GM18858 (cell line): ENCODE measurements at regions not wholly inside any gene's neighbourhood (a gene's known extent, or its start where the extent isn't known, plus 50 kb on each side); places are given as distances from the start of the nearest gene placed in this dataset.
"Not testable (repeated sequence)": the region's sequence is repeated elsewhere in the genome, so short reads cannot be mapped to it uniquely, and the experiment has no call there.

ENCODE experiments used
- ATAC-seq: cut with Tn5 transposase; IDR thresholded peaks from one replicate; pipeline ENCODE4 v1.9.1; 2021; ENCODE audit not compliant: unreplicated experiment

DNA sequence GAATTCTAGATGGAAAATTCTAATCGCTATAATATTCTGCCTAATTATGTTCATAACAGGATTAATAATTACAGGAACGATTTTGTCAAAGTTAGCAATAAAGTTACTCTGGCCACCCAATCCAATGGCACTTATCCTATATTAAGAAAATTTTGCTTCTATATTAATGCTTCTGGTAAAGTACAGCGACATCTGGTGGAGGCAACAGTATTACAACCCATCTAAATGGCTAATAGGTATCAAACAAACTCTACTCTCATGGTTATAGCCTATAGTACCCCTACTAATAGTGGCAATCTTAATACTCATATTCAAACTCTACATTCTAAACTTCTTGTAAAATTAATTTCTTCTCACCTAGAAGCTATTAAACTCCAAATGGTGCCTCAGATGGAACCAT is 1084.7 kb upstream of the LRRTM1 start:
- ATAC-seq, result no peak

DNA sequence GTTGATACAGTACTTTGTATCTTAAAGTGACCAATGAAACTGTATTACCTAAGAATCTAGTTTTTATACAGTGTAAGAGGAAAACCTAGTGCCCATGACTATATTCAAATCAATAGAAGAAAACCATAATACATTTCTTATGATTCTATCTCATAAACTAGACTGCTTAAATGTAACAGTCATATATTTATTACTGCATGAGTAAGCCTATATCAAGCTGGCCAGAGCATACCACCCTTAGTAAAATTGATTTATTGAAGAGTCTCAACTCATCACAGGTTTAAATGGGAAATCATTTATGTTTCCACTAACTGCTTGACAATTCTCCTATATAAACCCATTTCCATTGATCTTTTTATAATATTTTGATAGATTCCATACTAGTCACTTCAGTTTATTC is 1059.2 kb upstream of the LRRTM1 start:
- no peak for ATAC-seq

- not testable (repeated sequence) for ATAC-seq
Observed at GRCh38 chr2:81362468-81362867, 1057.9 kb upstream of the LRRTM1 start.

GRCh38 chr2:81355436-81355835 is 1050.9 kb upstream of the LRRTM1 start:
- ATAC-seq, result no peak

GRCh38 chr2:81334046-81334445 is 1029.5 kb upstream of the LRRTM1 start:
- ATAC-seq, result no peak

DNA sequence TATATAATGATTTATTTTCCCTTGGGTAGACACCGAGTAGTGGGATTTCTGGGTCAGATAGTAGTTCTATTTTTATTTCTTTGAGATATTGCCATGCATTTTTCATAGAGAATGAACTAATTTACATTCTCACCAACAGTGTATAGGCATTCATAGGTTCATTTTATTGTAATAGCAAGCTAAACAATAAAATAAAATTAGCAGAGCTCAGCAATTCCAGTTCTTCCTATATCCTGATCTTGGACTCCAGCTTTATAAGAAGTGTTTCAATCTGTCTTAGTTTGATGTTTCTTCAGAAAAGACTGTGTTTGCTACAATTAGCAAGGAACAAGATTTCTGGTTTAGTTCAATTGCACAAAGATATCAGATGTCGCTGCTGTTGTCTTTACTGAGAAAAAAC is 1024.4 kb upstream of the LRRTM1 start:
- no peak for ATAC-seq

DNA sequence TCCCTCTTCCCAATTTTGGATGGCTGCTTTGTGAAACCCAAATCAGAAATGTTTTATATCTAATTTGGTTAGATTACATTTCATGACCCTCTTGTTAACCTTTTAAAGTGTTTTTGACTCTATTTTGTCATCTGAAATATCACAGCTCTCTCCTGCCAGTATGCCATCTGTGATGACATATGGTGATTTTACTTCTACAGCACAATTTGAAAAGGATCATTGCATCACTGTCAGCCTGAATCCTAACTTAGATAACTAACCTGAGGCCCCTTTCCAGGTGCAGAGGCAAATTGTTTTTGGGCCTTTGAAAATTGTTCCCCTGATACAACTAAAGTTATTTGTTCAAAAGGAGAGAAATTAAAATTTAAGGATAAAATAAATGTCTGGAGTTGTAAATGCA is 1023.4 kb upstream of the LRRTM1 start:
- ATAC-seq, result no peak

DNA sequence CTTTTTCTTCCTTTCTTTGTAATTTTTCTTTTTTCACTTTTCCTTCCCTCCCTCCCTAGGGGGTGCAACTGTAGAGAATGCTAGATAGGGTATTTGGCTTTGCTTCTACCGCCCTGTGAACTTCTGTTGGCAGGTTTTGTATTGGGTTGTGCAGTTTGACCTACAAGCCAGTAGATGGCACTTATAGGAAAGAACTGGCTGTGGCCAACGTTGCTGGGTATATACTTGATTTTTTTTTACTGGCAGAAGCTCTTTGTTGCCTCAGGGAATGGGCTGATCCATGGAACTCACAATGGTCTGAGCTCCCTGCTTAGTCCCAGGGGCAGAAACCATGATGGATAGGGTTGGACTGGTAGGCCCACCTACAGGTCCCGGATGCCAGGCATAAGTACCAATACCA is 1019.5 kb upstream of the LRRTM1 start:
- ATAC-seq, result no peak

GRCh38 chr2:81304154-81304830 is 999.7 kb upstream of the LRRTM1 start:
- ATAC-seq, result no peak

- no peak for ATAC-seq
Observed at GRCh38 chr2:81303321-81303720, 998.8 kb upstream of the LRRTM1 start.

GRCh38 chr2:81299841-81300240 is 995.3 kb upstream of the LRRTM1 start:
- no peak for ATAC-seq

GRCh38 chr2:81290846-81291245 is 986.3 kb upstream of the LRRTM1 start:
- ATAC-seq, result no peak

DNA sequence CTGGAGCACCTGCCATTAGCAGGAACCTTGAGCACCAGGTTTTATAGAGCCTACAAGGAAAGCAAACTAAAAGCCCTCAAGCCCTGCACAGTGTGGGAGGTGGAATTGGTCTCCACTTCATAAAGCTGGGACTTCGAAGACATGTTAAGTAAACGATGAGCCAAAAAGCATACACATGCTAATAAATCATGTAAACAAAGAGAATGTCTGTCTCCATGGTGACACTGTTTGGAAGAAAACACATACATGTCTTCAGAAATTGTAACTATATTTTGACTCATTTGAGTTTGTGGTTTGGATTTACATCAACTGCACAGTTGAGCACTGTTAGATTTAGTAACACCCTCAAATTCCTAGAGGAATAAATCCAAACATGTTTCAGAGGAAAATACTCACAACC is 978.5 kb upstream of the LRRTM1 start:
- ATAC-seq, result no peak

DNA sequence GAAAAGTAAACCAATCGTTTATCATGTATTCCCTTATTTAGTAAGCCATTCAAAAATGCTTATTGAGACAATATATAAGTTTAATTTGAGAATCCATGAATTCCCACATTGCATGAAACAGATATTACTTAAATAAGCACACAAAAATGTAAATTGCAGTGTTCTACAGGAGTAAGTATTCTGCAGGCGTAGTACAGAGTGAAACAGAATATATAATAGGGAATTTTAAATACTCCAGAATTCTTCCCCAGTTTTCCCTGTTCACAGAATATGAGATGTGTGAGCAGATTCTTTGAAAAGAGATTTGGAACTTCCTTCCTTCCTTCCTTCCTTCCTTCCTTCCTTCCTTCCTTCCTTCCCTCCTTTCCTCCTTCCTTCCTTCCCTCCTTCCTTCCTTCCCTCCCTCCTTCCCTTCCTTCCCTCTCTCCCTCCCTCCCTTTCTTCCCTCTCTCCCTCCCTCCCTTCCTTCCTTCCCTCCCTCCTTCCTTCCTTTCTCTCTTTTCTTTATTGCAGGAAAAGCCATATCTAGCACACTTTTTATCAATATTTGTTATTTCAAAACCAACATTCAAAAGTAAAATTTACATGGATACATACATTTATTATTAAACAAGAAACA is 977.7 kb upstream of the LRRTM1 start:
- no peak for ATAC-seq

DNA sequence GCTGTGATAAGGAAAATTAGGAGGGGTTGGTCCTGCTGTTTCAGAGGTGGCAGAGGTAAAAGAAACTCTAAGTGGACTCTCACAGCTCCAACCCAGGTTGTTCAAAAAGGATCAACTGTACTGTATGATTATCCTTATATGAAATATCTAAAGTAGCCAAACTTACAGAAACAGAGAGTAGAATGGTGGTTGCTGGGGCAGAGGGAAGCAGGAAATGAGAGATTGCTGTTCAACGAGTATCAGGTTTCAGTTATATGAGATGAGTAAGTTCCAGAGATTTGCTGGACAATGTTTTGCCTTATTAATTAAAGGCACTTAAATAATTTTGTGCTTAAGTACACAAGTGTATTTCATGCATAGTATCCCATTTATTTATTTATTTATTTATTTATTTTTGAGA is 972.0 kb upstream of the LRRTM1 start:
- no peak for ATAC-seq

DNA sequence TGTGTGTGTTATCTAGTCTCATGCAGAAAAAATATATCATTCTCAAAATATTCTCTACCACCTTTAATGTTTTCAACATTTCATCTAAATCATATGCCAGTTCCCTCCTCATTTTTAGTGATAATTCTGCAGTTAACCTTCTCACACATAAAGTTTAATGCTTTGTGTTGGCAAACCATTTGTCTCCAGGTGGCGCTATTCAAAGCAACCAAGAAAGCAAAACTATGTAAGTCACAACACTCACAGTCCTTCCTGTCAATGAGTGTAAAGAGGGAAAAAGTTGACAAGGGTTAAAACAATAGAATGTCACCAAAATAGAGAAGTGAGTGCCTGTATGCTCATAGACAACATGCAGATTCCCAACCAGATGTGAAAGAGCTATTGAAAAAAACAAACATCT is 961.6 kb upstream of the LRRTM1 start:
- ATAC-seq, result no peak

- ATAC-seq, result no peak
Observed at GRCh38 chr2:81263989-81264388, 959.4 kb upstream of the LRRTM1 start.

GRCh38 chr2:81260320-81260719 is 955.8 kb upstream of the LRRTM1 start:
- no peak for ATAC-seq

DNA sequence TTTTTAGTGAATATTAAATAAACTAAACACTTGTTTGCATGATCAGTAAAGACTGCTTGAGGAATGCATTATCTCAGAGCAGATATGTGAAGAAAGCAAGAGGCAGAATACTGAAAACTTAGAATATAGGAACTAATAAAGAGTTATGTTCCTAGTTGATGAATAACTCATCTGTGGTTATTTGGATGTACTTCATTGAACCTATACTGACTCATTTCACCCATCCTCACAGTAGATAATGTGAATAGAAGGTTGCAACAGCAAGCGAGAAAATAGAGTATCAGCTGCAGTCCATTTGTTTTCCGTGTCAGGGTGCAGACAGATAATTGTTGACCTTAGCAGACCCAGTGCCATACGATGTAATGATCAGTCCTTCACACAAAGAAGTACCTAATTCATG is 945.7 kb upstream of the LRRTM1 start:
- ATAC-seq, result peak; percentile 60

DNA sequence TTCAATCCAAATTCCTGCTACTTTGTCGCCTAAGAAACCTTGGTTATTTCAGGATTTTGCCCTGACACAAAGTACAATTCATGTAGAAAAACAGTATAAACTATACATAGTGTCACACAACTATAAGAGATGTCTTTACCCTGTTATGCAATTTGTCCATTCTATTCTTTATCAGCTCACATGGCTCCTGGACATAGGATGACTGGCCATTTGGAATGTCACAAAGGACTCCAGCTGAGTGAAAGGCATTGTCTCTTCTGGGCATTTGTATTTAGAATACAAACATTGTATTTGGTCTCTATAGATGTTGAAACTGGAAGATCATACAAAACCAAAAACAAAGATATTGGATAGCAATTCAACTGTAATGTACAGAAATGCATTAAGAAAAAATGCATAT is 944.6 kb upstream of the LRRTM1 start:
- ATAC-seq, result no peak

GRCh38 chr2:81247648-81248047 is 943.1 kb upstream of the LRRTM1 start:
- ATAC-seq, result no peak

GRCh38 chr2:81242501-81242900 is 937.9 kb upstream of the LRRTM1 start:
- no peak for ATAC-seq

- ATAC-seq, result no peak
Observed at GRCh38 chr2:81238462-81238861, 933.9 kb upstream of the LRRTM1 start.
